Gastrocnemius medialis (tissue), 4 donors: ENCODE measurements at regions not wholly inside any gene's neighbourhood (a gene's known extent, or its start where the extent isn't known, plus 50 kb on each side); places are given as distances from the start of the nearest gene placed in this dataset.

ENCODE experiments used
- ATAC-seq, 2 donors: fragments of 150-250 bp; one replicate each; pipeline ENCODE4 v1.9.1; 2016
- DNase-seq, 2 donors: peaks; one replicate each; pipeline ENCODE4 v3.0.0-alpha.2; 2019
- H3K27ac ChIP-seq, 4 donors: fragments of 200-600 bp; sonication (generic); 1 replicate in 1 of 4; 2 replicates in 3 of 4; pipeline ENCODE4 v1.5.1; 2016 to 2018; ENCODE audit warnings: mild to moderate bottlenecking in 2 of 4, moderate library complexity in 1 of 4
- H3K27me3 ChIP-seq, 3 donors: fragments of 200-600 bp; sonication (generic) in 2 of 3; 1 replicate in 1 of 3; 2 replicates in 2 of 3; pipeline versions ENCODE4 v1.5.1 to v1.6.0; 2016 to 2019; ENCODE audit warnings: mild to moderate bottlenecking in 1 of 3, moderate library complexity in 1 of 3
- H3K36me3 ChIP-seq, 2 donors: fragments of 200-600 bp; sonication (generic) in 1 of 2; one replicate each; pipeline ENCODE4 v1.5.1; 2017 to 2018
- H3K4me1 ChIP-seq, 2 donors: fragments of 200-600 bp; sonication (generic) in 1 of 2; one replicate each; pipeline ENCODE4 v1.5.1; 2016 to 2017; ENCODE audit warnings: mild to moderate bottlenecking in 2 of 2
- H3K4me3 ChIP-seq, 4 donors: fragments of 200-600 bp; sonication (generic) in 3 of 4; 1 replicate in 1 of 4; 2 replicates in 3 of 4; pipeline ENCODE4 v1.5.1; 2016 to 2019; ENCODE audit warnings: mild to moderate bottlenecking in 2 of 4
- H3K9me3 ChIP-seq, 3 donors: fragments of 200-600 bp; sonication (generic) in 2 of 3; 1 replicate in 1 of 3; 2 replicates in 2 of 3; pipeline ENCODE4 v1.5.1; 2016 to 2019
- CTCF ChIP-seq, 5 experiments: fragments of 450-650 bp in 3 of 5; fragments of 200-600 bp in 2 of 5; sonication (generic) in 2 of 5; IDR thresholded peaks in 4 of 5; conservative IDR thresholded peaks in 1 of 5; 1 replicate in 4 of 5; 2 replicates in 1 of 5; pipeline ENCODE4 v1.5.1; 2016 to 2019; ENCODE audit warnings: antibody characterized with exemption in 5 of 5, mild to moderate bottlenecking in 3 of 5, moderate library complexity in 3 of 5
- POLR2A ChIP-seq, 2 donors: fragments of 450-650 bp; IDR thresholded peaks; one replicate each; pipeline ENCODE4 v1.6.1; 2017; ENCODE audit warnings: antibody characterized with exemption in 2 of 2, mild to moderate bottlenecking in 2 of 2, moderate library complexity in 2 of 2
- in situ Hi-C, 4 donors: fragments of 200-750 bp; cut with MboI; loops; one replicate each; pipeline versions ENCODE4 v1.15.0 to v1.8.0; 2017; ENCODE audit warnings: low sequenced_read_pairs in 4 of 4
- intact Hi-C: fragments of 100-400 bp; cut with DNase I; formaldehyde crosslinking; loops from one replicate; pipeline ENCODE4 v1.15.1; 2023; ENCODE audit warnings: low total_unique reads

- no peaks in the 10 kb centered on the region for H3K27me3 ChIP-seq
- in situ Hi-C loops, result no loop called here
- H3K36me3 ChIP-seq, result no peaks in the 10 kb centered on the region
- DNase-seq (no peak), ATAC-seq (no peak)
- H3K9me3 ChIP-seq, result no peaks in the 10 kb centered on the region
- no peak overlapping the region for H3K4me3 ChIP-seq
- no peaks in the 10 kb centered on the region for H3K4me1 ChIP-seq
- TF ChIP-seq POLR2A (IDR thresholded peaks at IDR 0.05) (no peak), CTCF (IDR thresholded peaks at IDR 0.05 in 4 of 5, conservative IDR thresholded peaks at IDR 0.05 in 1 of 5) (no peak)
- intact Hi-C loops, result no loop called here
- H3K27ac ChIP-seq, result no peak overlapping the region
Measured at GRCh38 chr6:19587238-19587942, 249.8 kb upstream of the ID4 start.

DNA sequence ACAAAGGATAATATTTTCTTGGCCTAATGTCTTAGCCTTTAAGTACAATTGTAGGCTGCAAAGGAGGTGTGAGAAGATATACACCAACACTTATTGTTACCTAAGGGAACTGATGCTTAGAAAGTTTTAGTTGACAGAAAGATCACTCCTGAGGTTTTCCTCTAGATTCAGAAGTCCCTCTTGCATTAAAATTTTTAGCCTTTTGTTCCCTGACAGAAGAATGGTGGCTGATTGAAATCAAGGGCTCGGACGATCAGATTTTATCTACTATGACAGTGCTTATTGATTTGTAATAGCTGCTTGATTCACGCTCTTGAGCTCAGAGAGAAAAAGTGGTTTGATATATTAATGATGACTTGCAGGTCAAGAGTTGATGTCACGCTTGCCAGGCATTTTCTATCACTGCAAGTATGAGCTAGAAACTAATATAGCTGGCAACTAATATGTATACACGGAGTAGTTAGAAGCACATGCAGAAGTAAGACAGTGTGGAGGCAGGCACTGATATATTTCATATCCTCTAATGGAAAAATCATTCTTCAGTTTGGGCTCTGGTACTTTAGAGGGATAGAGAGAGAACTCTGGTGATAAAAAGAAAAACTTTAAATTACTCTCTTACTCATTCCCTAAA is 246.6 kb upstream of the ID4 start:
- in situ Hi-C loops, result no loop called here
- intact Hi-C loops, result no loop called here

DNA sequence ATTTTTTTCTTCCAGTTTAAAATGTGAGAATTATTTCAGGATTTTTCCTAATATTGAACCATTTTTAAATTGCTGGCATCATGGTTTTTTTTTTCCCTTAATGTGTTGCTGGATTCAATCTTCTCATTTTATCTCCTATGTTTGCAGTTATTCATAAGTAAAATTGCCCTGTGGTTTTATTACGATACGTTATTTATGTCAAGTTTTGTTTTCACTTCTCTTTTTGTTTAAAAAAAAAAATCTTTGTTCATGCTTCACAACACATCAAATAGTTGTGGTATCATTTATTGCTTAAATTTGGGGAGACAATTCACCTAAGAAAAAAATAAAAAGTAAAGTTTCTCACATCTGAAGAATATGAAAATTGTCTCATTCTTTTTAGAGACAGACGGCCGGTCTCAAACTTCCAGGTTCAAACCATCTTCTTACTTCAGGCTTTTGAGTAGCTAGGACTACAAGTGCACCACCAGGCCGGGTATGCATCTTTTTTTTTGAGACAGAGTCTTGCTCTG is 239.3 kb upstream of the ID4 start:
- no peaks in the 10 kb centered on the region for H3K4me1 ChIP-seq
- no peak for TF ChIP-seq POLR2A (IDR thresholded peaks at IDR 0.05)
- no peak for TF ChIP-seq CTCF (IDR thresholded peaks at IDR 0.05 in 4 of 5, conservative IDR thresholded peaks at IDR 0.05 in 1 of 5)
- DNase-seq (no peak), ATAC-seq (no peak)
- no peaks in the 10 kb centered on the region for H3K36me3 ChIP-seq
- no peaks in the 10 kb centered on the region for H3K27me3 ChIP-seq
- in situ Hi-C loops, result no loop called here
- no peak overlapping the region for H3K27ac ChIP-seq
- H3K9me3 ChIP-seq, result no peaks in the 10 kb centered on the region
- intact Hi-C loops, result no loop called here
- no peak overlapping the region for H3K4me3 ChIP-seq

More for the DNA sequence above, 246.6 kb upstream of the ID4 start:
- no peaks in the 10 kb centered on the region for H3K27me3 ChIP-seq
- DNase-seq (no peak), ATAC-seq (no peak)
- no peak overlapping the region for H3K4me3 ChIP-seq
- H3K36me3 ChIP-seq, result no peaks in the 10 kb centered on the region
- no peak for TF ChIP-seq CTCF (IDR thresholded peaks at IDR 0.05 in 4 of 5, conservative IDR thresholded peaks at IDR 0.05 in 1 of 5)
- TF ChIP-seq POLR2A (IDR thresholded peaks at IDR 0.05), result no peak
- H3K4me1 ChIP-seq, result no peaks in the 10 kb centered on the region
- no peak overlapping the region for H3K27ac ChIP-seq
- no peaks in the 10 kb centered on the region for H3K9me3 ChIP-seq

DNA sequence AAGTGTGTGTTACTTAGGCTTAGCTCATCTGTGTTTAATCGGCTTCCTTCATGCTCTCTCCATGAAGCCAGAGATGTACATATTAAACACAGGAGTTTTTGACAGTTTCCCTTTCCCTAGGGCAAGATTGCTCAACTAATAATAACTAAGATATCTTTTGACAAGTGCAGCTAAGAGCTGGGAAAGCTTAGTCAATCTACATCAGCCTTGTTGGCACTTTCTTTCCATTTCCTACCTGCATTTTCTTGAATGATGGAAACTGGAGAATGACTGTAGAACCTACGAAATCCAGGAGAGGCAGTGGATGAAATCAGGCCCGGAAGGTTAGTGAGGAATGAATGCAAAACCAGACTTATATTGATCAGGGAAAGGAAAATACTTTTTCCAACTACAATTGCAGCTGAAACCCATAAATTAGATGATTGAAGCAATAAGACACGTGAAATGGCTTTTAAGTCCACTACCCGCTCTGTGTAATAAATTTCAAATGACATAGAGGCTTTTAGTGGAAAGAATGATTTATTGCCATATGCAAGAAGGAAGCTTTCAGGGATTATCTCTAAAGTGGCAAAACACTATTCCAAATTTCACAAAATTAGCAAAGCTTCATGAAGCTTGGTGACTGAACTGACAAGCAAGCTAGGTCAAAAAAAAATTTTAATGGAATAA is 237.2 kb upstream of the ID4 start:
- intact Hi-C loops, result no loop called here
- Histone ChIP-seq H3K9me3 (no peaks in the 10 kb centered on the region), H3K4me1 (no peaks in the 10 kb centered on the region), H3K4me3 (no peak overlapping the region), H3K36me3 (no peaks in the 10 kb centered on the region), H3K27ac (no peak overlapping the region), H3K27me3 (no peaks in the 10 kb centered on the region)
- in situ Hi-C loops, result no loop called here
- TF ChIP-seq POLR2A (IDR thresholded peaks at IDR 0.05) (no peak), CTCF (IDR thresholded peaks at IDR 0.05 in 4 of 5, conservative IDR thresholded peaks at IDR 0.05 in 1 of 5) (no peak)
- ATAC-seq, result no peak
- DNase-seq, result no peak
